Memory B cell (primary cell): ENCODE measurements at regions not wholly inside any gene's neighbourhood (a gene's known extent, or its start where the extent isn't known, plus 50 kb on each side); places are given as distances from the start of the nearest gene placed in this dataset.

Source experiments
- ATAC-seq: fragments of 150-1000 bp; cut with Tn5 transposase; 2 replicates; pipeline ENCODE4 v1.10.0; 2021; ENCODE audit warnings: low read depth, mild to moderate bottlenecking, moderate library complexity
- DNase-seq, 2 donors: peaks; one replicate each; pipeline ENCODE4 v3.0.0; 2022; ENCODE audit warnings: low spot score in 2 of 2
- H3K27ac Mint-ChIP-seq: one replicate; pipeline ENCODE4 v1.8.0; 2022; ENCODE audit warnings: mild to moderate bottlenecking, moderate library complexity, mixed read lengths
- H3K27me3 Mint-ChIP-seq: one replicate; pipeline ENCODE4 v1.8.0; 2022; ENCODE audit warnings: mixed read lengths
- H3K36me3 Mint-ChIP-seq: one replicate; pipeline ENCODE4 v1.8.0; 2022; ENCODE audit warnings: mild to moderate bottlenecking, mixed read lengths
- H3K4me1 Mint-ChIP-seq: one replicate; pipeline ENCODE4 v1.8.0; 2022; ENCODE audit warnings: mixed read lengths
- H3K4me3 Mint-ChIP-seq: one replicate; pipeline ENCODE4 v1.8.0; 2022; ENCODE audit warnings: mild to moderate bottlenecking, moderate library complexity, mixed read lengths
- H3K9me3 Mint-ChIP-seq: one replicate; pipeline ENCODE4 v1.8.0; 2022; ENCODE audit warnings: mixed read lengths

DNA sequence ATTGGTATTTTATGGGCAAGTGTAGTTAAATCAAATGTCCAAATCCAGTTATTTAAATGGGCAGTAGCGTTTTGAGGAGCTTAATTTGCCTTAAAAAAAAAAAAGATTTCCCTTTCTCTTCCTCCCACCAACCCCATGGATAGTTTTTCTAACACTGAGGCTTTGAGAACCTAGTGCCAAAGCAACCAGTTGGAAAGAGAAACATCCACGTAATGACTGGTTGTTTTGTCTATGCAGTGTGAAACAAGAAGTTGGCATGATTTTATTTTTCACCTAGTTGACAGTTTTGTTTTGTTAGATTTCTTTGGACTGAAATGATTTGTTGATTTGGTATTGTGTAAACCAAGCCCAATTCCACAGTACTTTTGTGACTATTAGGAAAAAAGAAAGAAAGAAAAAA, 170.0 kb downstream of the SOX2 start:
- Mint-ChIP-seq H3K4me1 (no peaks in the 10 kb centered on the region), H3K36me3 (no peaks in the 10 kb centered on the region), H3K9me3 (no peaks in the 10 kb centered on the region), H3K27me3 (no peaks in the 10 kb centered on the region), H3K4me3 (no peak overlapping the region), H3K27ac (no peak overlapping the region)
- ATAC-seq (no peak), DNase-seq (no peak)

DNA sequence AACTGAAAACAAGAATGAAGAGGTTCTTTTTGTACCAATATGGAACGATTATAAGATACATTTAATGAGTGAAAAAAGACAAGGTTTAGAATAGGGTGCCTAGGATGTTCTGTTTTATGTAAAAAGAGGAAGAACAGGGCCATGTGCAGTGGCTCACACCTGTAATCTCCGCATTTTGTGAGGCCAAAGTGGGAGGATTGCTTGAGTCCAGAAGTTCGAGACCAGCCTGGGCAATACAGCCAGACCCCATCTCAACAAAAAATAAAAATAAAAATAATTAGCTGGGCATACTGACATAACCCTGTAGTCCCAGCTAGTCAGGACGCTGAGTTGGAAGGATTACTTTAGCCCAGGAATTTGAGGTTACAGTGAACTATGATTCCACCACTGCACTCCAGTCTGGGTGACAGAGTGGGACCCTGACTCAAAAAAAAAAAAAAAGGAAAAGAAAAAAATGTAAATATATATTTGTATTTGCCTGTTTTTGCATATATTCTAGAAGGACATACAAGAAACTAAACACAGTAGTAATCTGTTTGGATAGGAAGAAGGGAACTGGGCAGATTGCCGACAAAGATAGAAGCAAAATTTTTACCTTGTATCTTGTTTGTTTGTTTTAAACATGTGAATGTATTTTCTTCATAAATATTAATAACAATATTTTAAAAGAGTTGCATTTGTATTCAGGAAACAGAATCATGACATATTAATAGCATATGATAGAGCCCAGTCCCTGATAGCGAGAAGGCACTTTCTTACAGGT, 174.3 kb downstream of the SOX2 start:
- no peak overlapping the region for H3K4me3 Mint-ChIP-seq
- no peak overlapping the region for H3K27ac Mint-ChIP-seq
- H3K9me3 Mint-ChIP-seq = no peaks in the 10 kb centered on the region
- no peaks in the 10 kb centered on the region for H3K36me3 Mint-ChIP-seq
- no peak for DNase-seq
- no peaks in the 10 kb centered on the region for H3K4me1 Mint-ChIP-seq
- H3K27me3 Mint-ChIP-seq = no peaks in the 10 kb centered on the region
- no peak for ATAC-seq

DNA sequence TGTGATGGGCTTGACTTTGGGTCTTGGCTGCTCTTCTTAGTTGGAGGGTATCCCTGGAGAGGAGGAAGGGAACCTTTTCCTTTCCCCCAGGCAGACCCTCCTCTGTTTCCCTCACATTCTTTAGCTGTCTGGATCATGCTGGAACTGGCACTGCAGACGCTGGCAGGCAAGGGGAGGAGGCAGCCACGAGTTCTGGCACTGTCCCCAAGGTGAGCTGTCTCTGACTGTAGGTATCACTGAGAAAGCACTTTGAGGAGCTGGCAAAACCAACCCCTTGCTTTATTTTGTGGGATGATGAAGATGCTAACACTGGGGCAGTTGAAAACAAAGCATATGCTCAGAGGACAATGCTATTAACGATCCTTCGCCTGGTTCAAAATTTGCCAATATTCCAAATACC, 175.0 kb downstream of the SOX2 start:
- DNase-seq (no peak), ATAC-seq (no peak)
- no peaks in the 10 kb centered on the region for H3K9me3 Mint-ChIP-seq
- no peaks in the 10 kb centered on the region for H3K27me3 Mint-ChIP-seq
- no peak overlapping the region for H3K27ac Mint-ChIP-seq
- H3K36me3 Mint-ChIP-seq = no peaks in the 10 kb centered on the region
- no peaks in the 10 kb centered on the region for H3K4me1 Mint-ChIP-seq
- no peak overlapping the region for H3K4me3 Mint-ChIP-seq

DNA sequence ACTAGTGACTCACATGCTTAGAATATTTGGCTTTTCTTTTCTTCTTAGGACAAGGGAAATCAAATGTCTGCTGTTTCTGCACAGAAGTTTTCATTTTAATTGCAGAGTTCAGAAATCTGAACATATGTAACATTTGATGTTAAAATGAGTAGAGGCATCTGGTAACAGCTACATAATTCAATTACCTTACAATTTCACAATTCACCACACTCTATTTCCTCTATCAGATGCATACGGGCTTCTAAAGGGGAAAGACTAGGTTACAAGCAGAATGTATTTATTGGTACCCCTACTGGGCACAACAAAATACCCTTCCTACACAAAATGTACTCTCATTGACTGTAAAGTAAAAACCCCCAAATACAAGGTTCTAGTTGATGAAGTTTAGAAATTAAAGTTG, 176.0 kb downstream of the SOX2 start:
- Mint-ChIP-seq H3K27ac (no peak overlapping the region), H3K4me1 (no peaks in the 10 kb centered on the region), H3K36me3 (no peaks in the 10 kb centered on the region), H3K4me3 (no peak overlapping the region), H3K9me3 (no peaks in the 10 kb centered on the region), H3K27me3 (no peaks in the 10 kb centered on the region)
- ATAC-seq (no peak), DNase-seq (no peak)

DNA sequence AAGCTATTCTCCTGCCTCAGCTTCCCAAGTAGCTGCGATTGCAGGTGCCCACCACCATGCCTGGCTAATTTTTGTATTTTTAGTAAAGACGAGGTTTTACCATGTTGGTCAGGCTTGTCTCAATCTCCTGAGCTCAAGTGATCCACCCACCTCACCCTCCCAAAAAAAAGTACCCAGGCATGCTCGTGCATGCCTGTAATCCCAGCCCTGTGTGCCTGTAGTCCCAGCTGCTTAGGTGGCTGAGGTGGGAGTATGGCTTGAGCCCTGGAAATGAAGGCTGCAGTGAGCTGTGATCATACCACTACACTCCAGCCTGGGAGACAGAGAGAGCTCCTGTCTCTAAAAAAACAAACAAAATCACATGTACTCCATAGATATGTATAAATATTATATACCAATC, 176.5 kb downstream of the SOX2 start:
- no peak for ATAC-seq

DNA sequence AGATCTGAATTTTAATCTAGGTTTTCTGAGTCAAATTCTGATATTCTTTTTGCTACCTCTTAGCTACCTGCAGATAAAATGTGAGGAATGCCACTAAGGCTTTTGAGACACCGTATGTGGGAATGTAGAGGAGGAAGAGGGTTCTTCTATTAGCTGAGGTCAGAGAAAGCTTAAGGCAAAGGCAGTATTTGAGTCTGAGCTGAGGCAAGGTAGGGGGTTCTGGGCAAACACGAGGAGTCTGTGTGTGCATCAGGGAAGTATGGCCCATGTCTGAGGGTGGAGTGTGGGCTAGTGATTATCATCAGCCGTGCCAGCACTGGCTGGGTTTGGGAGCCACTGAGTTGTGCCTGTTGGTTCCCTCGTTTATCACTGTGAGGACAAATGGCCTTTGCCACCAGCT, 181.1 kb downstream of the SOX2 start:
- Mint-ChIP-seq H3K27ac (no peak overlapping the region), H3K9me3 (no peaks in the 10 kb centered on the region), H3K27me3 (no peaks in the 10 kb centered on the region), H3K36me3 (no peaks in the 10 kb centered on the region), H3K4me3 (no peak overlapping the region), H3K4me1 (peaks cover 2% of the 10 kb centered on the region)
- no peak for ATAC-seq
- no peak for DNase-seq

More for the DNA sequence above, 176.5 kb downstream of the SOX2 start:
- no peaks in the 10 kb centered on the region for H3K9me3 Mint-ChIP-seq
- no peaks in the 10 kb centered on the region for H3K27me3 Mint-ChIP-seq
- H3K4me3 Mint-ChIP-seq = no peak overlapping the region
- no peaks in the 10 kb centered on the region for H3K4me1 Mint-ChIP-seq
- DNase-seq = no peak
- H3K36me3 Mint-ChIP-seq = no peaks in the 10 kb centered on the region
- no peak overlapping the region for H3K27ac Mint-ChIP-seq

DNA sequence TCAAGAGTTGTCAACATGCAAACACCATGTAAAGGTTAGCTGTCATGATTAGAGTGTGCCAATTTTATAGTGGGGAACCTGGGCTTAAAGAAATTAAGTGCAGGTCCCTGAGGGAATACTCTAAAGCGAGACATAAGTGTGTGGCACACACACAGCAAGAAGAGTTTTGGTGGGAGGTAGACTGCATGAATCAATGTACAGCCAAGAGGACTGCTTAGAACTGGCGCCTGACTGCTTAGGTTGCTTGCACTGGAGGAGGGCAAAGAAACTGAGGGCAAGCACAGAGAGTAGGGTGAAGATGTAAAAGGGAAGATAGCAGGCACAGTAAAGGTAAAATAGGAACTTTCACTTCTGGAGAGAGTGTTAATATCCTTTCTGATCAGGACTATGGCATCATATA, 184.9 kb downstream of the SOX2 start:
- DNase-seq (no peak), ATAC-seq (no peak)
- no peak overlapping the region for H3K4me3 Mint-ChIP-seq
- no peak overlapping the region for H3K27ac Mint-ChIP-seq
- H3K27me3 Mint-ChIP-seq = no peaks in the 10 kb centered on the region
- peaks cover 2% of the 10 kb centered on the region for H3K4me1 Mint-ChIP-seq
- H3K36me3 Mint-ChIP-seq = no peaks in the 10 kb centered on the region
- H3K9me3 Mint-ChIP-seq = no peaks in the 10 kb centered on the region

DNA sequence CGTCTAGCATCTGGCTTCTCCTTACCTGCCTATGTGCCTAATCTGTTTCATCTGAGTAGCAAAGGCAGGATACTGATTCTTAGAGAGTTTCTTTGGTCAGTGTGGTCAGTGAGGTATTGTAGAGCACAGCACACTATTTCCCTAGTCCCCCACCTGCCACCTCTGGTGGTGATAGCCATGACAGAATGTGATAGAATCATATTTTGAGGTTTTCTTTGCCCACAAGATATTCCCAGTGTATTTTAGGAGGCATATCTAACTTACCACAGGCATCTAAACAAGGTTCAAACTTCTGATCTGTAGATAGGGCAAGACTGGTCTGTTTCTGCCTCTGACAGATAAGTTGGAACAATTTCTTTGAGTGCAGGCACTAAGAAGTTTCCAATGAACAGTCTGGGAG, 188.0 kb downstream of the SOX2 start:
- no peak overlapping the region for H3K27ac Mint-ChIP-seq
- ATAC-seq = no peak
- H3K9me3 Mint-ChIP-seq = no peaks in the 10 kb centered on the region
- DNase-seq = no peak
- no peaks in the 10 kb centered on the region for H3K27me3 Mint-ChIP-seq
- no peaks in the 10 kb centered on the region for H3K36me3 Mint-ChIP-seq
- H3K4me3 Mint-ChIP-seq = no peak overlapping the region
- H3K4me1 Mint-ChIP-seq = peaks cover 2% of the 10 kb centered on the region

DNA sequence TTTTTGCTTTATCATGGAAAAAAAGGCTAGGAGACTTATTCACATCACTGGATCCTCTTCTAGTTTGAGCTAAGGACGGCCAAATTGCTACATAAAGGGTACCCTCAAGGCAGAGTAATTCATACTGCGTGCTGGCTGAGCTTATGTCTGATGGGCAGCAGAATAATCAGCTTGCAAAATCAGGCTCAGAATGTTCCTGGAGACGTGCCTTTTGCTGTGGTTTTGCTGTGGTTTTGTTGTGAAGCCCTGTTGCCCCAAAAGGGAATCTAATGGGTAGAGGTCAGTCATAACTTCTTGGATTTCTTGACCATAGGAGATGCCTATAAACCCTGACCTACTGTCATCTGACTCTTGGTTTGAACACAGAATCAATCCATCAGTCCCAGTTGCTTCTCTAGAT, 189.9 kb downstream of the SOX2 start:
- no peaks in the 10 kb centered on the region for H3K9me3 Mint-ChIP-seq
- no peak for DNase-seq

DNA sequence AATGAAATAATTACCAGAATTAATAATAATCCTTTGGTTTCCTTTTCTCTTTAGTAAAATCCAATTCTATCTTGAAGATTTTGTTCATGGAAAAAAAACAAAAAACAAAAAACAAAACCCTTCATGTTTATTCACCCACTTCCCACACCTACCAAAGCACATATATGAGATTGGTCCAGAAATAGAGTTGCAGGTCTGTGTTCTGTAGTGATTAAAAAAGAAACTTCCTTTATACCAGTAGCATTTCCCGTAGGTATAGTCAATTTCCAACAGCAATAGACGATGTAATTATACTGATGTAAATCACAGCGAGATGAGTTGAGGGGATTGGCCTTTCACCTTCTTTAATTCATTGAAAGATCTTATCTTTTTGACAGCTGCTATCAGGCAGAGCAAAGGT, 194.6 kb downstream of the SOX2 start:
- Mint-ChIP-seq H3K27ac (no peak overlapping the region), H3K4me1 (peaks cover 7% of the 10 kb centered on the region), H3K36me3 (no peaks in the 10 kb centered on the region), H3K9me3 (no peaks in the 10 kb centered on the region), H3K27me3 (peaks cover 2% of the 10 kb centered on the region), H3K4me3 (no peak overlapping the region)
- no peak for ATAC-seq
- DNase-seq = no peak

More for the DNA sequence above, 189.9 kb downstream of the SOX2 start:
- Mint-ChIP-seq H3K27me3 (no peaks in the 10 kb centered on the region), H3K4me1 (peaks cover under 1% of the 10 kb centered on the region), H3K36me3 (no peaks in the 10 kb centered on the region), H3K4me3 (no peak overlapping the region), H3K27ac (no peak overlapping the region)
- no peak for ATAC-seq

DNA sequence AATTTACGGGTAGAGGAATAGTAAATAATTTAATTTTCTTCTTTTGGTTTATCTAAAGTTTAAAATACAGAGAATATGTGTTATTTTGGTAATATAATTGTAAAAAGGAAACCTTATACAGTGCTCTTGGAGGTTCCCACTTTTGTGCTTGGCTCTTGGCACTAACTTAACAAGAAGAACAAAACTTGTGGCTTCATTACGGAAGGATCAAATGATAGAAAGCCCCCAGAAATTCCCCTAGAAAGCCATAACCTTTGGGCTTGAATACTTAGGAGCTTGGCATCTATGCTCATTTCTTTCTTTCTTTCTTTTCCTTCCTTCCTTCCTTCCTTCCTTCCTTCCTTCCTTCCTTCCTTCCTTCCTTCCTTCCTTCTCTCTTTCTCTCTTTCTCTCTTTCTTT, 197.5 kb downstream of the SOX2 start:
- Mint-ChIP-seq H3K27me3 (peaks cover 2% of the 10 kb centered on the region), H3K4me1 (peaks cover 7% of the 10 kb centered on the region), H3K27ac (no peak overlapping the region), H3K4me3 (no peak overlapping the region), H3K36me3 (no peaks in the 10 kb centered on the region), H3K9me3 (no peaks in the 10 kb centered on the region)
- ATAC-seq (no peak), DNase-seq (no peak)

DNA sequence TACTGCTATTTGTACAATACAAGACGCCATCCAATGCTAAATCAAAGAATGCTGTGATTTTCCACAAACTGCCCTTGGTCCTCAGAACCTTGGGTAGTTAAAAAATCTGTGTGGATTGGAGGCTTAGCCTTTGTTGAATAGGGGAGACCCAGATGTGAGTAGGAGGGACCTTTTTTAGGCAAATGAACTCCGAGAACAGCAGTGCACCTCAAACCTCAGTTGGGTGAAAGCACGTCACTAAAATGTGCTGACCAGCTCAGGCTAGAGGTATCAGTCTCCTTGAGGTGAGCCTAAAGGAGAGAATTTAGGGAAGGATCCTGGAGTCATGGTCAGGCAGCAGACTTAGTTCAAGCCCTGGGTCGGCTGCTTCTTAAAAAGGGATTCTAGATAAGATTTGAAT, 200.7 kb downstream of the SOX2 start:
- ATAC-seq = no peak
- H3K4me1 Mint-ChIP-seq = peaks cover 5% of the 10 kb centered on the region
- peaks cover under 1% of the 10 kb centered on the region for H3K27me3 Mint-ChIP-seq
- no peaks in the 10 kb centered on the region for H3K36me3 Mint-ChIP-seq
- H3K4me3 Mint-ChIP-seq = no peak overlapping the region
- DNase-seq = no peak
- H3K27ac Mint-ChIP-seq = no peak overlapping the region
- H3K9me3 Mint-ChIP-seq = no peaks in the 10 kb centered on the region

DNA sequence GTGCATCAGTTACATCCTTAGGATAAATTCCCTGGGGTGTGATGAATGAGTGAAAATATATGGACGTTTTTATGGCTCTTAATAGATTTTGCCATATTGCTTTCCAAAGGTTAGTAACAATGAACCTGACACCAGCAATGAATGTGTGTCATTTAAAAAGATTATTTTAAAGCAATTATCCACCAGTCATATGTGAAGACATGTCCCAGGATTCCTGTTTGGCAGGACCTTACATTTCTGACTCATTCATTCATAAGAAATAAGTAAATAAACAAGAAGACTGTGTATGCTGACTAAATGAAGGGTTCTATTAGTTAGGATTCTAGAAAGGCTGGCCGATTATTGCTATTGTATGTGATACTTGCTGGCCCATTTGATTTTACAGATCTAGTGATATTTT, 201.5 kb downstream of the SOX2 start:
- Mint-ChIP-seq H3K4me1 (peaks cover 2% of the 10 kb centered on the region), H3K4me3 (no peak overlapping the region), H3K36me3 (no peaks in the 10 kb centered on the region), H3K27ac (no peak overlapping the region), H3K27me3 (no peaks in the 10 kb centered on the region), H3K9me3 (no peaks in the 10 kb centered on the region)
- ATAC-seq = no peak
- no peak for DNase-seq

DNA sequence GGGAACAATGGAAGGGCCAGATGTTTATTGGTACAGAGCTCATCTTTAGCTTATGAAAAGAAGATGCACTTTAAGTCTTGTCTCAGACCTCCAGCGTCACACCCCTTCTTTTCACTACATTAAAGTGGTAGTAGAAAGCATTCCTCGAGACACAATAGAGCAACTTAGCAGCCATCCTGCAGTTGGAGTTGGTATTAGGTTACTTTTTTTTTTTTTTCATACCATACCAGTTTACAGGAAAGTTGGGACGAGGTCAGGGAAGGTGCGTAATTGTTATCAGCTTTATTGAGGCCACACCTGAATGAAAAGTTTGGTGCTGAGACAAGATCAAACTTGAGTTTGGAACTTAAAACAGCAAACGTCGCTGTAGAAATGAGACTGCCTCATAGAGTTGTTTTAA, 203.8 kb downstream of the SOX2 start:
- peaks cover 5% of the 10 kb centered on the region for H3K4me1 Mint-ChIP-seq
- no peaks in the 10 kb centered on the region for H3K36me3 Mint-ChIP-seq
- no peaks in the 10 kb centered on the region for H3K9me3 Mint-ChIP-seq
- no peaks in the 10 kb centered on the region for H3K27me3 Mint-ChIP-seq
- ATAC-seq (no peak), DNase-seq (no peak)
- no peak overlapping the region for H3K27ac Mint-ChIP-seq
- no peak overlapping the region for H3K4me3 Mint-ChIP-seq

DNA sequence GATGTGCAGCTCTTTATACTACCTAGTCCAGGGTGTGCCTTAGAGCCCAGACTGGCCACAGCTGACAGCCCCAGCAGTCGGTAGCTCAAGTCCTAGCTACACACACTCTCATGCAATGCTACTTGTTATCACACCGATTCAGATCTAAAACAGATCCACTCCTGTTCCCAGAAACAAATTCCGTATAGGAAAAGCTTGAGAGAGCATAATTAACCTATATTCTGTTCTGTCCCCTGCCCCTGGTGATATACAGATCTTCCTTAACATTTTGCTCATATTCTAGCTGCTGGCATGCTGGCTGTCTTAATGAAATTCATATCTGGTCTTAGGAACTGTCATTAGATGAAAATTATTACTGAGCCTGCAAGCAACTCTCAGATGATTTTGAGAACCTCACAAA, 204.3 kb downstream of the SOX2 start:
- no peaks in the 10 kb centered on the region for H3K27me3 Mint-ChIP-seq

More for the DNA sequence above, 204.3 kb downstream of the SOX2 start:
- Mint-ChIP-seq H3K4me3 (no peak overlapping the region), H3K27ac (no peak overlapping the region), H3K9me3 (no peaks in the 10 kb centered on the region), H3K36me3 (no peaks in the 10 kb centered on the region), H3K4me1 (peaks cover 8% of the 10 kb centered on the region)
- DNase-seq = no peak
- no peak for ATAC-seq
